ENCODE measurements at regions not wholly inside any gene's neighbourhood (a gene's known extent, or its start where the extent isn't known, plus 50 kb on each side); places are given as distances from the start of the nearest gene placed in this dataset.

- Histone ChIP-seq H4K20me1 (ENCODE audit: low read depth, low read length) (no peaks in the 10 kb centered on the region), H3K9me3 (ENCODE audit: insufficient read depth, low read length) (no peaks in the 10 kb centered on the region), H3K27ac (ENCODE audit: low read depth, low read length) (no peak overlapping the region), H3K4me2 (ENCODE audit: low read depth, low read length, poor library complexity, severe bottlenecking) (no peak overlapping the region), H3K4me3 (ENCODE audit: insufficient read depth, low read length, poor library complexity, severe bottlenecking) (no peak overlapping the region), H3K79me2 (ENCODE audit: insufficient read depth, low read length) (no peaks in the 10 kb centered on the region), H2AFZ (ENCODE audit: low read depth, low read length, severe bottlenecking) (no peak overlapping the region), H3K36me3 (ENCODE audit: low read length) (no peaks in the 10 kb centered on the region), H3K27me3 (ENCODE audit: low read length) (no peaks in the 10 kb centered on the region), H3K9ac (ENCODE audit: low read length) (no peak overlapping the region), H3F3A (ENCODE audit: insufficient read depth) (no peaks in the 10 kb centered on the region), H3K9me2 (replicated peaks; ENCODE audit: insufficient read depth, low read length) (no peaks in the 10 kb centered on the region)
- TF ChIP-seq, protein P1, sequence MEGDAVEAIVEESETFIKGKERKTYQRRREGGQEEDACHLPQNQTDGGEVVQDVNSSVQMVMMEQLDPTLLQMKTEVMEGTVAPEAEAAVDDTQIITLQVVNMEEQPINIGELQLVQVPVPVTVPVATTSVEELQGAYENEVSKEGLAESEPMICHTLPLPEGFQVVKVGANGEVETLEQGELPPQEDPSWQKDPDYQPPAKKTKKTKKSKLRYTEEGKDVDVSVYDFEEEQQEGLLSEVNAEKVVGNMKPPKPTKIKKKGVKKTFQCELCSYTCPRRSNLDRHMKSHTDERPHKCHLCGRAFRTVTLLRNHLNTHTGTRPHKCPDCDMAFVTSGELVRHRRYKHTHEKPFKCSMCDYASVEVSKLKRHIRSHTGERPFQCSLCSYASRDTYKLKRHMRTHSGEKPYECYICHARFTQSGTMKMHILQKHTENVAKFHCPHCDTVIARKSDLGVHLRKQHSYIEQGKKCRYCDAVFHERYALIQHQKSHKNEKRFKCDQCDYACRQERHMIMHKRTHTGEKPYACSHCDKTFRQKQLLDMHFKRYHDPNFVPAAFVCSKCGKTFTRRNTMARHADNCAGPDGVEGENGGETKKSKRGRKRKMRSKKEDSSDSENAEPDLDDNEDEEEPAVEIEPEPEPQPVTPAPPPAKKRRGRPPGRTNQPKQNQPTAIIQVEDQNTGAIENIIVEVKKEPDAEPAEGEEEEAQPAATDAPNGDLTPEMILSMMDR (IDR thresholded peaks at IDR 0.05; ENCODE audit: insufficient read depth, low read length, poor library complexity, severe bottlenecking), result no peak
- no peak for TF ChIP-seq EZH2phosphoT487 (conservative IDR thresholded peaks at IDR 0.05; ENCODE audit: low read length)
These were observed 111.3 kb downstream of the FBXO4 start for GRCh38 chr5:42036379-42036778.

DNA sequence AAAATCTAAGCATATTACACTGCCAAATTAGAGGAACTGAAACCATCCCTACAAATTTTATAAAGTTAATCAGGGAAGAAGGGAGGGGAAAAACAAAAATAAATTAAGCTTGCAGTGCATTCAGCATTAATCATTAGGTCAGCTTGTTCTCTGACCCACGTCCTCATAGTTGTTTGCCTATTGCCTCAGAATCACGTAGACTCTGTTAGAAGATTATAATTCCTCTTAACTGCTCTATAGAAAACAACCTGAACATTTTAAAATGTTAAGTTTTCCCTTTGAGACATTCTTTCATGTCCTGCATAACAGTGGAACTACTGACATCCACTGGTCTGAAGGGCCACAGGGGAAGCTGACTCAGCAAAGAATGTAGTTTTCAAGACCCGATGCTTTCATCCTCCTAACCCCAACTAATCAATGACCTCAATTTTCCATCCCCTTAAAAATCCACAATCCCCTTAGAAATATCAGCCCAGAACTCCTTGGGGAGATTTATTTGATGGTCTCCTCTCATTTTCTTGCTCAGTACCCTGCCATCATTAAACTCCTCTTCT lies 112.4 kb downstream of the FBXO4 start:
- Histone ChIP-seq H3K4me2 (ENCODE audit: low read depth, low read length, poor library complexity, severe bottlenecking) (no peak overlapping the region), H3K9me3 (ENCODE audit: insufficient read depth, low read length) (no peaks in the 10 kb centered on the region), H3K4me3 (ENCODE audit: insufficient read depth, low read length, poor library complexity, severe bottlenecking) (no peak overlapping the region), H3K36me3 (ENCODE audit: low read length) (no peaks in the 10 kb centered on the region), H3K27me3 (ENCODE audit: low read length) (no peaks in the 10 kb centered on the region), H3K9me2 (replicated peaks; ENCODE audit: insufficient read depth, low read length) (no peaks in the 10 kb centered on the region), H4K20me1 (ENCODE audit: low read depth, low read length) (no peaks in the 10 kb centered on the region), H3K27ac (ENCODE audit: low read depth, low read length) (no peak overlapping the region), H3F3A (ENCODE audit: insufficient read depth) (no peaks in the 10 kb centered on the region), H3K9ac (ENCODE audit: low read length) (no peak overlapping the region), H3K79me2 (ENCODE audit: insufficient read depth, low read length) (no peaks in the 10 kb centered on the region), H2AFZ (ENCODE audit: low read depth, low read length, severe bottlenecking) (no peak overlapping the region)
- TF ChIP-seq EZH2phosphoT487 (conservative IDR thresholded peaks at IDR 0.05; ENCODE audit: low read length), result no peak
- TF ChIP-seq, protein P1 (IDR thresholded peaks at IDR 0.05; ENCODE audit: insufficient read depth, low read length, poor library complexity, severe bottlenecking), result no peak

DNA sequence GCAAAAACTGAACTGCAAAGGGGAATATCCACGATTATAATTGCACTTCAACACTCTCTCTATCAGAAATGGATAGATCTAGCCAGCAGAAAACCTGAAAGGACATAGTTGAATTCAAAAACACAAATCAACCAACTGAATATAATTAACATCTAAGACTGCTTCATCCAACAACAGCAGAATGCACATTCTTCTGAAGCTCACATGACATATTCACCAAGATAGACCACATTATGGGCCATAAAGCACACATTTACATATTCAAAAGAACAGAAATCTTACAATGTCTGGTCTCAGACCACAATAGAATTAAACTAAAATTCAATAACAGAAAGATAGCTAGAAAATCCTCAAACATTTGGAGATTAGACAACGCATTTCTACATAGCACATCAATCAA lies 118.3 kb downstream of the FBXO4 start:
- H4K20me1 ChIP-seq (ENCODE audit: low read depth, low read length), result no peaks in the 10 kb centered on the region
- no peak overlapping the region for H3K27ac ChIP-seq (ENCODE audit: low read depth, low read length)
- no peak overlapping the region for H3K4me3 ChIP-seq (ENCODE audit: insufficient read depth, low read length, poor library complexity, severe bottlenecking)
- H3K4me2 ChIP-seq (ENCODE audit: low read depth, low read length, poor library complexity, severe bottlenecking), result no peak overlapping the region
- no peak overlapping the region for H2AFZ ChIP-seq (ENCODE audit: low read depth, low read length, severe bottlenecking)
- no peaks in the 10 kb centered on the region for H3K9me3 ChIP-seq (ENCODE audit: insufficient read depth, low read length)
- no peaks in the 10 kb centered on the region for H3K36me3 ChIP-seq (ENCODE audit: low read length)
- no peaks in the 10 kb centered on the region for H3F3A ChIP-seq (ENCODE audit: insufficient read depth)
- H3K79me2 ChIP-seq (ENCODE audit: insufficient read depth, low read length), result no peaks in the 10 kb centered on the region
- no peaks in the 10 kb centered on the region for H3K27me3 ChIP-seq (ENCODE audit: low read length)
- TF ChIP-seq, protein P1 (IDR thresholded peaks at IDR 0.05; ENCODE audit: insufficient read depth, low read length, poor library complexity, severe bottlenecking), result no peak
- no peak for TF ChIP-seq EZH2phosphoT487 (conservative IDR thresholded peaks at IDR 0.05; ENCODE audit: low read length)
- H3K9ac ChIP-seq (ENCODE audit: low read length), result no peak overlapping the region
- H3K9me2 ChIP-seq (replicated peaks; ENCODE audit: insufficient read depth, low read length), result no peaks in the 10 kb centered on the region
